SK-N-SH (cell line): ENCODE measurements at regions not wholly inside any gene's neighbourhood (a gene's known extent, or its start where the extent isn't known, plus 50 kb on each side); places are given as distances from the start of the nearest gene placed in this dataset.

Source experiments
- CTCF ChIA-PET: fragments of 300-600, 350-600 bp; formaldehyde crosslinking; extraction: SDS; loops from one replicate; lab custom pipeline; 2021; lab: Yijun Ruan, JAX
- POLR2A ChIA-PET: fragments of 350-600 bp; sonication (Branson Sonifier 250); formaldehyde crosslinking; extraction: SDS; loops from one replicate; lab custom pipeline; 2020; ENCODE audit warnings: antibody characterized with exemption, inconsistent platforms; lab: Yijun Ruan, JAX
- DNase-seq: peaks from one replicate; pipeline ENCODE4 v3.0.0; 2012
- H2AFZ ChIP-seq: fragments of 200-600 bp; sonication (generic); 2 replicates; pipeline ENCODE4 v1.8.1; 2016; ENCODE audit warnings: antibody characterized with exemption, mild to moderate bottlenecking, low read depth
- H3F3A ChIP-seq: fragments of 200-600 bp; sonication (generic); replicated peaks from 2 replicates; pipeline ENCODE3; 2016; ENCODE audit warnings: antibody characterized with exemption, mild to moderate bottlenecking; ENCODE audit not compliant: insufficient read depth
- H3K27ac ChIP-seq, 2 experiments: fragments of 200-500 bp in 1 of 2; fragments of 200-600 bp in 1 of 2; sonication (Bioruptor generic) in 1 of 2; sonication (generic), shearing (Covaris generic) in 1 of 2; 2 replicates each; pipeline versions ENCODE4 v1.5.1 to v1.6.1; 2014 to 2016; ENCODE audit warnings: low read depth in 2 of 2, inconsistent platforms in 1 of 2, low read length in 1 of 2, mild to moderate bottlenecking in 1 of 2, mixed read lengths in 1 of 2
- H3K27me3 ChIP-seq: fragments of 200-600 bp; sonication (generic), shearing (Covaris generic); 2 replicates; pipeline ENCODE4 v1.6.1; 2016; ENCODE audit warnings: mixed run types; ENCODE audit not compliant: insufficient read depth
- H3K36me3 ChIP-seq, 2 experiments: fragments of 200-500 bp in 1 of 2; fragments of 200-600 bp in 1 of 2; sonication (Bioruptor generic) in 1 of 2; sonication (generic) in 1 of 2; replicated peaks in 1 of 2; 2 replicates each; pipeline versions ENCODE3 to v1.5.1; 2014 to 2016; ENCODE audit warnings: low read length in 1 of 2, mild to moderate bottlenecking in 1 of 2; ENCODE audit not compliant: insufficient read depth in 2 of 2, control insufficient read depth in 1 of 2
- H3K4me1 ChIP-seq, 2 experiments: fragments of 200-500 bp in 1 of 2; fragments of 200-600 bp in 1 of 2; sonication (Bioruptor generic) in 1 of 2; sonication (generic), shearing (Covaris generic) in 1 of 2; 2 replicates each; pipeline versions ENCODE4 v1.5.1 to v1.6.1; 2014 to 2016; ENCODE audit warnings: low read depth in 1 of 2, low read length in 1 of 2, mixed run types in 1 of 2; ENCODE audit not compliant: insufficient read depth in 2 of 2, control insufficient read depth in 1 of 2
- H3K4me2 ChIP-seq: fragments of 200-600 bp; sonication (generic), shearing (Covaris generic); 2 replicates; pipeline ENCODE4 v1.6.1; 2017; ENCODE audit warnings: mixed run types
- H3K4me3 ChIP-seq, 2 experiments: fragments of 200-500 bp in 1 of 2; fragments of 200-600 bp in 1 of 2; sonication (Bioruptor generic) in 1 of 2; sonication (generic), shearing (Covaris generic) in 1 of 2; 2 replicates each; pipeline versions ENCODE4 v1.5.1 to v1.8.1; 2014 to 2016; ENCODE audit warnings: low read depth in 2 of 2, inconsistent platforms in 1 of 2, low read length in 1 of 2, mild to moderate bottlenecking in 1 of 2, mixed read lengths in 1 of 2, moderate library complexity in 1 of 2
- H3K79me2 ChIP-seq: fragments of 200-600 bp; sonication (generic); 2 replicates; pipeline ENCODE4 v1.8.1; 2017; ENCODE audit warnings: mild to moderate bottlenecking; ENCODE audit not compliant: insufficient read depth
- H3K9ac ChIP-seq: fragments of 200-600 bp; sonication (generic); 2 replicates; pipeline ENCODE4 v1.6.1; 2017; ENCODE audit warnings: mixed run types
- H3K9me2 ChIP-seq: fragments of 200-600 bp; sonication (generic); 2 replicates; pipeline ENCODE4 v1.6.1; 2017; ENCODE audit warnings: mixed run types
- H3K9me3 ChIP-seq: fragments of 200-600 bp; sonication (generic); 2 replicates; pipeline ENCODE4 v1.6.1; 2017; ENCODE audit warnings: mixed run types, mild to moderate bottlenecking, moderate library complexity
- H4K20me1 ChIP-seq: fragments of 200-600 bp; sonication (generic); 2 replicates; pipeline ENCODE4 v1.6.1; 2017; ENCODE audit warnings: mild to moderate bottlenecking, mixed run types; ENCODE audit not compliant: insufficient read depth
- CHD2 ChIP-seq: fragments of 150-350 bp; IDR thresholded peaks from 2 replicates; pipeline ENCODE4 v1.6.1; 2018; ENCODE audit warnings: low read length; ENCODE audit not compliant: partially characterized antibody
- CTCF ChIP-seq: fragments of 200-600 bp; sonication (generic); IDR thresholded peaks from 2 replicates; pipeline ENCODE4 v1.6.1; 2017; ENCODE audit warnings: antibody characterized with exemption, mild to moderate bottlenecking, moderate library complexity
- FOSL2 ChIP-seq: IDR thresholded peaks from 2 replicates; pipeline ENCODE4 v1.4.0; 2012; ENCODE audit warnings: low read depth, mild to moderate bottlenecking, moderate library complexity, borderline replicate concordance
- FOXJ3 ChIP-seq: sonication (generic); formaldehyde crosslinking; IDR thresholded peaks from 2 replicates; pipeline ENCODE4 v1.5.1; 2020; ENCODE audit warnings: mild to moderate bottlenecking, missing genetic modification reagents
- FOXM1 ChIP-seq: IDR thresholded peaks from 2 replicates; pipeline ENCODE4 v1.4.0; 2012; ENCODE audit warnings: low read depth, mild to moderate bottlenecking
- GABPA ChIP-seq: IDR thresholded peaks from 2 replicates; pipeline ENCODE4 v1.4.0; 2012; ENCODE audit warnings: low read depth, mild to moderate bottlenecking
- GATA2 ChIP-seq: sonication (generic); formaldehyde crosslinking; IDR thresholded peaks from 2 replicates; pipeline ENCODE4 v1.5.0; 2020; ENCODE audit warnings: mild to moderate bottlenecking, missing genetic modification reagents
- JUND ChIP-seq: IDR thresholded peaks from 2 replicates; pipeline ENCODE4 v1.4.0; 2012
- MAX ChIP-seq: IDR thresholded peaks from 2 replicates; pipeline ENCODE4 v1.4.0; 2012; ENCODE audit warnings: low read depth
- MXI1 ChIP-seq: IDR thresholded peaks from 2 replicates; pipeline ENCODE4 v1.6.1; 2012; ENCODE audit warnings: mild to moderate bottlenecking, low read depth, low read length, improper control_type of control experiment
- PBX3 ChIP-seq: IDR thresholded peaks from 2 replicates; pipeline ENCODE4; 2012
- POLR2AphosphoS5 ChIP-seq: IDR thresholded peaks from 2 replicates; pipeline ENCODE4 v1.6.1; 2012; ENCODE audit warnings: low read depth, low read length
- RAD21 ChIP-seq: IDR thresholded peaks from 2 replicates; pipeline ENCODE4 v1.6.1; 2012; ENCODE audit warnings: mild to moderate bottlenecking, low read length
- RCOR1 ChIP-seq: fragments of 150-350 bp; IDR thresholded peaks from 2 replicates; pipeline ENCODE4 v1.6.1; 2017; ENCODE audit warnings: antibody characterized with exemption, low read length
- SIN3A ChIP-seq: IDR thresholded peaks from 2 replicates; pipeline ENCODE4 v1.6.1; 2012; ENCODE audit warnings: low read depth, mild to moderate bottlenecking, low read length, moderate library complexity, borderline replicate concordance
- TAF1 ChIP-seq: IDR thresholded peaks from 2 replicates; pipeline ENCODE4 v1.6.1; 2012; ENCODE audit warnings: low read depth, mild to moderate bottlenecking, low read length, moderate library complexity, borderline replicate concordance
- TCF12 ChIP-seq: IDR thresholded peaks from 2 replicates; pipeline ENCODE4 v1.4.0; 2012
- TEAD4 ChIP-seq: IDR thresholded peaks from 2 replicates; pipeline ENCODE4 v1.4.0; 2012; ENCODE audit warnings: mild to moderate bottlenecking, borderline replicate concordance; ENCODE audit not compliant: insufficient read depth
- USF2 ChIP-seq: fragments of 150-350 bp; IDR thresholded peaks from 2 replicates; pipeline ENCODE4 v1.6.1; 2017; ENCODE audit warnings: antibody characterized with exemption, low read length, low read depth, borderline replicate concordance
- WGBS: methylation state at CpG from one replicate; pipeline ENCODE4 v1.1.6; 2017; ENCODE audit warnings: low lambda C conversion rate; 5-methylcytosine and 5-hydroxymethylcytosine counted together
- TF ChIP-seq, protein P1 (sequence below): IDR thresholded peaks from 2 replicates; pipeline ENCODE4 v1.4.0; 2012; ENCODE audit warnings: low read depth, borderline replicate concordance
- TF ChIP-seq, protein P2 (sequence below): fragments of 150-350 bp; IDR thresholded peaks from 2 replicates; pipeline ENCODE4 v1.6.1; 2016; ENCODE audit warnings: mild to moderate bottlenecking, low read depth, low read length

DNA sequence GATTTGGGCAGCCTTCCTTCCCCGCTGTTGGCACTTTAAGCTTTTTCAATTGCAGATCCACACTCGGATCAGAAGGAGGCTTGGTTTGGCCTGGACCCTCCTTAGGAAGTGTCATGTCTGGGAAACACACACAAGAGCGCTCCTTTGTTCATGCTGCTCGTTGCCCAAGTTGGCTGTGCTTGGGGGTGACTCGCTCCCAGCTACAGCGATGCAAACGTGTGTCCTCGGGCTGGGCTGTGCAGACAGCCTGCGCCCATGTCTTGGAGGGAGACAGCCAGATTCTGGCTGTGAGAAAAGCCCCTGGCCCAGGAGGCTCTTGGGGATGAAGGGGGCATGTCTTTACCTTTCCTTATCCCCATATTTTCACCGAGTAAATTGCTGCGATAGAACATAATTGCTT is 665.6 kb upstream of the EEF2KMT start (continued):
- TF ChIP-seq PBX3 (no peak), TAF1 (no peak), USF2 (no peak)
- TF ChIP-seq, protein P1, sequence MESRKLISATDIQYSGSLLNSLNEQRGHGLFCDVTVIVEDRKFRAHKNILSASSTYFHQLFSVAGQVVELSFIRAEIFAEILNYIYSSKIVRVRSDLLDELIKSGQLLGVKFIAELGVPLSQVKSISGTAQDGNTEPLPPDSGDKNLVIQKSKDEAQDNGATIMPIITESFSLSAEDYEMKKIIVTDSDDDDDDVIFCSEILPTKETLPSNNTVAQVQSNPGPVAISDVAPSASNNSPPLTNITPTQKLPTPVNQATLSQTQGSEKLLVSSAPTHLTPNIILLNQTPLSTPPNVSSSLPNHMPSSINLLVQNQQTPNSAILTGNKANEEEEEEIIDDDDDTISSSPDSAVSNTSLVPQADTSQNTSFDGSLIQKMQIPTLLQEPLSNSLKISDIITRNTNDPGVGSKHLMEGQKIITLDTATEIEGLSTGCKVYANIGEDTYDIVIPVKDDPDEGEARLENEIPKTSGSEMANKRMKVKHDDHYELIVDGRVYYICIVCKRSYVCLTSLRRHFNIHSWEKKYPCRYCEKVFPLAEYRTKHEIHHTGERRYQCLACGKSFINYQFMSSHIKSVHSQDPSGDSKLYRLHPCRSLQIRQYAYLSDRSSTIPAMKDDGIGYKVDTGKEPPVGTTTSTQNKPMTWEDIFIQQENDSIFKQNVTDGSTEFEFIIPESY, result no peak

GRCh38 chr16:5762362-5762761 is 664.8 kb upstream of the EEF2KMT start:
- H3K36me3 ChIP-seq, result no peaks in the 10 kb centered on the region
- no peaks in the 10 kb centered on the region for H3K9me2 ChIP-seq
- no peaks in the 10 kb centered on the region for H3K4me1 ChIP-seq
- TF ChIP-seq TCF12 (no peak), SIN3A (no peak), RCOR1 (no peak), CHD2 (no peak), FOXM1 (no peak), TEAD4 (no peak), JUND (no peak), FOSL2 (no peak), TAF1 (no peak), MAX (no peak), FOXJ3 (no peak), CTCF (no peak), GATA2 (CRISPR knock-in tag) (no peak), PBX3 (no peak), MXI1 (no peak), GABPA (no peak), RAD21 (no peak), POLR2AphosphoS5 (no peak)
- TF ChIP-seq, protein P2, sequence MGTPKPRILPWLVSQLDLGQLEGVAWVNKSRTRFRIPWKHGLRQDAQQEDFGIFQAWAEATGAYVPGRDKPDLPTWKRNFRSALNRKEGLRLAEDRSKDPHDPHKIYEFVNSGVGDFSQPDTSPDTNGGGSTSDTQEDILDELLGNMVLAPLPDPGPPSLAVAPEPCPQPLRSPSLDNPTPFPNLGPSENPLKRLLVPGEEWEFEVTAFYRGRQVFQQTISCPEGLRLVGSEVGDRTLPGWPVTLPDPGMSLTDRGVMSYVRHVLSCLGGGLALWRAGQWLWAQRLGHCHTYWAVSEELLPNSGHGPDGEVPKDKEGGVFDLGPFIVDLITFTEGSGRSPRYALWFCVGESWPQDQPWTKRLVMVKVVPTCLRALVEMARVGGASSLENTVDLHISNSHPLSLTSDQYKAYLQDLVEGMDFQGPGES, result no peak
- no peaks in the 10 kb centered on the region for H4K20me1 ChIP-seq
- ChIA-PET CTCF (no interaction called here), POLR2A (no interaction called here)
- WGBS, result 38% methylated on average over 10 of the region's 10 CpGs
- H3K9me3 ChIP-seq, result no peaks in the 10 kb centered on the region
- H3K79me2 ChIP-seq, result no peaks in the 10 kb centered on the region
- no peak overlapping the region for H3K9ac ChIP-seq
- H3K27ac ChIP-seq, result no peak overlapping the region
- H2AFZ ChIP-seq, result no peak overlapping the region
- no peak overlapping the region for H3K4me3 ChIP-seq
- H3F3A ChIP-seq, result no peaks in the 10 kb centered on the region
- H3K27me3 ChIP-seq, result no peaks in the 10 kb centered on the region
- no peak overlapping the region for H3K4me2 ChIP-seq
- no peak for DNase-seq
